GM21423 (cell line): ENCODE measurements at regions not wholly inside any gene's neighbourhood (a gene's known extent, or its start where the extent isn't known, plus 50 kb on each side); places are given as distances from the start of the nearest gene placed in this dataset.

Experiments
- ATAC-seq: cut with Tn5 transposase; IDR thresholded peaks from one replicate; pipeline ENCODE4 v1.9.1; 2021; ENCODE audit warnings: mild to moderate bottlenecking, moderate library complexity; ENCODE audit not compliant: unreplicated experiment

GRCh38 chr4:43918377-43918776 lies 530.2 kb downstream of the KCTD8 start:
- ATAC-seq: no peak

DNA sequence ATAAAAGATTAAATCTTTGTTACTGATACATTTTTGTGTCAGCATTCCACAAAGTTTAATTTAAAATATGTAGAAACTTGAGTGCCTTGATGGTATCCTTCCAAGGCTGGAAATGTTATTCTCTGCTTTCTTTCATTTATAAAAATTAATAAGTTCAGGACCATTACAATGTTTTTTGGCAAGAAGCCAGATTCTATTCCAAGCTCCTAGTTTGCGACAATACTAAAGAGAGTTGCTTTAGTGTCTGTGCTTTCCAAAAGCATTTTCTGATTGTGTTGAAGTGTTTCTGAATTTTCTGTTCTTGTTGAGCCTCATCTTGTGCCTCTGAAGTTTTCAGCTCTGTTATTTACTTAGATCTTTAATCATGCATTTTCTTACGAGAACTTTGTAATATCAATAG lies 516.2 kb downstream of the KCTD8 start:
- ATAC-seq: no peak

DNA sequence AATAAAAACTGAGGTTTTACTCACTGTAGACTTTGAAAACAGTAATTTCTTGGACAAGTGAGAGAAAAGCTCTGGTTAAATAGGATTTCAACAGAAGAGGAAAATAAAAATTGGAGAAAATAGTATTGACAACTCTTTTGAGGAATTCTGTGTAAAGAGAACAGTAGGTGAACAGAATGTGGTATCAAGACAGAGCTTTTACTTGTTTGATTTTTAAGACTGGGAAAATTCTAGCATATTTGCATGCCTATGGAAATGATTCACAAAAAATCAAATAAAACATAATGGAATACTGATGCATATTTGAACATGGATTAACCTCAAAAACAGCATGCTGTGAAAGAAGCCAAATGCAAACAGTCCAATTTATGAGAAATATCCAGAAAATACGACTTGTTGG lies 504.6 kb downstream of the KCTD8 start:
- no peak for ATAC-seq

DNA sequence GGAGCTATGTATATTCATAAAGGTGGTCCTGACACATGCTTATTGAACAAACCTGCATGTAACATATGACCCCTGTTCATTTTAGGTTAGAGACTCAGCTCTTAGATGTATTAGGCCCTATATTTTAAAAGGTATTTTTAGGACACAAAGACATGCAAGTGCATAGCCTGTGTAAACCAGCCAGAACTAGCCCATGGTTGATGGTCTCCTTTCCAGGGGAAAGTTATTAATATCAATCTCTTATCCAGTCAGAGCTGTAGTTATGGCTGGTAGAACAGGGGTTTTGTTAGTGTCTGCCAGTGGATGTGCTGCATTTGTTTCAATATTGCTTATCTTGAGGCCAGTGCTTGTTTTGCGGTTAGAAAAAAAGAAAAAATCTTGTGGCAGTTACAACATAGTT lies 488.6 kb downstream of the KCTD8 start:
- no peak for ATAC-seq

GRCh38 chr4:43968011-43968410 lies 480.6 kb downstream of the KCTD8 start:
- ATAC-seq: no peak

GRCh38 chr4:43983610-43984009 lies 465.0 kb downstream of the KCTD8 start:
- ATAC-seq: no peak

DNA sequence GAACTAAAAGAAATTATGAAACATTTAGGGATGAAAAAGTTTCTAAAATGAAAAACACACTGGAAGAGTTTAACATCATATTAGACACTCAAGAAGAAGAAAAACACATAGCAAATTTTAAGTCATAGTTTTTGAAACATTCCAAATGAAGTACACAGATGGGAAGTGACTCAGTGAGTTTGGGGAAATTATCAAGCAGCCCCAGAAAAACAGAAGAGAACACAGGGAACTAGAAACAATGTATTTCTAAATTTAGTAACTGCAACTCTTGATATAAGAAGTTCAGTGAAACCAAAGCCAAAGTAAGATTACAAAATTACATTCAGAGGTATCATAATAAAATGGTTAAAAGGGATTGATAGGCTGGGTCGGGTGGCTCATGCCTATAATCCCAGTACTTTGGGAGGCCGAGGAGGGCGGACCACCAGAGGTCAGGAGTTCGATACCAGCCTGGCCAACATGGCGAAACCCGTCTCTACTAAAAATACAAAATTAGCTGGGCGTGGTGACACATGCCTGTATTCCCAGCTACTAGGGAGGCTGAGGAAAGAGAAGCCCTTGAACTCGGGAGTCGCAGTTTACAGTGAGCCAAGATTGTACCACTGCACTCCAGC lies 461.2 kb downstream of the KCTD8 start:
- no peak for ATAC-seq

- ATAC-seq: no peak
These were observed 458.1 kb downstream of the KCTD8 start for GRCh38 chr4:43990551-43990950.

GRCh38 chr4:43990963-43991362 lies 457.6 kb downstream of the KCTD8 start:
- no peak for ATAC-seq

DNA sequence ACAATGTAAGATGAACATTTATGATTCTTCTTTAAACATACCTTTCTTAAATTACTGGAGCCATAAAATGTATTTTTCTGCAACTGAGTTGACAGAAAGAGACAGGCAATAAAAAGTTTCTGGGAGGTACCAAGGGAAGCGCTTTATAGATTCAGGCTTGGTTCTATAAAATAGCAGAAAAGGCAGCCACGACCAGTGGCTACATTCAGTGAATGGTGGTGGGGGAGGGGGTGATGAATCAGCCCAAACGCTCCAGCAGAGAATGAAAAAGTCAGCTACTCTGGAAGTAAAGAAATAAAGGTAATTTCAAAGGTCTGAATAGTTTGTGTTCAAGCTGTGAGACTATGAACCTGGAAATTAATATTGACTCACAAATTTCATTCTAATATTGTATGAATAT lies 456.1 kb downstream of the KCTD8 start:
- no peak for ATAC-seq

GRCh38 chr4:43993196-43993902 lies 455.3 kb downstream of the KCTD8 start:
- ATAC-seq: no peak

DNA sequence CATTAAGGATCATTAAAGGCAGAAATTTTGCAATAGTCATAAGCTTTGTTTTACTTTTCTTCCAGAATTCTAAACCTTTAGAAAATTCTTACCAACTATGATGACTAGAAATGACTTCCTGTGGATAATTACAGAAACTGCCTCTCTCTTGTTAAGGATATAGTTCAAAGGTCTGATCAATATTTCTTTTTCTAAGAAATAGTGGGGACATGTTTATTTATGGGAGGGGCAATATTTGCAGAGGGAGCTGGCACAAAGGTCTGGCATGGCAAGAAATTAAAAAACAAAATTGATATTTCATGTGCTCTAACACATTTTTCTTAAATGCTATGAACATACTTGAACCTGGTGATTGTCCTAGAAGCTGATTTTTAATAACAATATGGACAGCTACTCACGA lies 448.9 kb downstream of the KCTD8 start:
- no peak for ATAC-seq

DNA sequence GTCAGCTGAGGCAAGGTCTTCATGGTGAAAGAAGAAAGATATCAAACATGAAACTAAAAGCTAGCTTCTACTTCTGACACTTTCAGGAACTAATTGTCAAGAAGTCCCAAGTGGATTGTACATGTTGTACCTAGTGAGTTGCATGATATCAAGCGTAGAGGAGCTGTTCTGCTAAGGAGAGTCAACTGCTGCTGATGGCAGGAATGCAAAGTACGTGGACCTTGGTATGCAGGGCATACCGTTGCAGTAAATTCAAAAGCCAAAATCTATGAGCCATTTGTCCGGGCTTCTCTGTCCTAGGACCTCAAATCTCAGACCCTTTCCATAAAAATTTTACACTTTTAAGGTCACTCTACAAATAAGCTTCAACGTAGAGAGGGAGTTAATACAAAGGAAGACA lies 446.2 kb downstream of the KCTD8 start:
- ATAC-seq: no peak

- no peak for ATAC-seq
These were observed 431.8 kb downstream of the KCTD8 start for GRCh38 chr4:44016570-44017421.

DNA sequence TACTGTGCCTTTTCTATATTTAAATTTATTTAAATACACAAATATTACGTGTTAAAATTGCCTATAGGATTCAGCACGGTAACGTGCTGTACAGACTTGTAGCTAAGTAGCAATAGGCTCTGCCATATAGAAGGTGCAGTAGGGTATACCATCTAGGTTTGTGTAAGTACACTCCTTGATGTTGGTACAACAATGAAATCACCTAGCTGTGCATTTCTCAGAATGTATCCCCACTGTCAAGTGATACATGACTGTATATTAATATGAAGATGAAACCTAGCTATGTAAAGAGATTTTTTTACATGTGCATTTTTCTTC lies 431.2 kb downstream of the KCTD8 start:
- no peak for ATAC-seq

DNA sequence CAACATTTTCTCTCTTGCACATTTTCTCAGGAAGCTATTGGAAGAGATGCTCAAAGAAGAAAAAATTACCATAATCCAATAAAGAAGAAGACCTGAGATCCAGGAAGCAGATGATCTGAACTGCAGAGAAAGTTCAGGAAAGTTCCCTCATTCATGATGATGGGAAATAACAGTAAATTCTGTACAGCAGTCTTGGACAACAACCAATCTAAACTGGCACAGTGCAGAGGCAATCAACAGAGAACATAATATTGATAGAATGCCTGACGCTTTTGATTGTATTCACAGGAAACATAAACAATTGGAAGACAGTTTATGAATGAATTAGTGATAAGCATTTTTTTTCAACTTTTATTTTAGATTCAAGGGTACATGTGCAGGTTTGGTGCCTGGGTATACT lies 428.9 kb downstream of the KCTD8 start:
- ATAC-seq: no peak

- ATAC-seq: no peak
These were observed 423.1 kb downstream of the KCTD8 start for GRCh38 chr4:44025376-44026020.

GRCh38 chr4:44038811-44039210 lies 409.8 kb downstream of the KCTD8 start:
- ATAC-seq: no peak

- ATAC-seq: no peak
These were observed 402.1 kb downstream of the KCTD8 start for GRCh38 chr4:44046491-44046890.

GRCh38 chr4:44056721-44057151 lies 391.9 kb downstream of the KCTD8 start:
- no peak for ATAC-seq

DNA sequence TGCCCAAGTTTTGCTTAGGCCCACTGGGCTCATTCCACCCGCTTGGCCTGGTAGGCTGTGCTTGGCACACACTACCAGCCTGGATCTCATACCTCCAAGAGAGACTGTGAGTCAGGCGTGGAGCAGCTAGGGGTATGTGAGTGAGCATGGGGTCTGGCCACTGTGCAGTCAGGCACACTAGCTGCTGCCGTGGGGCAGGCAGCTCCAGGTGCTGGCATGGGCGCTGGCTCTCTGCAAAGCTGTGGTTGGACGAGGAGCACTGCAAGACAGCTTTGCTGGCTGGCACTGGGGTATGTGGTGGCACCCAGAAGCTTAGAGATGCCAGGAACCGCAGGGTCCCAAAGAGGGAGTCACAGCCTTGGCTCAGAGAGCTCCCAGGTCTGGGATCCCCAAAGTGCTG lies 377.8 kb downstream of the KCTD8 start:
- ATAC-seq: no peak
